Mesodermal cell (in vitro differentiated cells): ENCODE measurements at regions not wholly inside any gene's neighbourhood (a gene's known extent, or its start where the extent isn't known, plus 50 kb on each side); places are given as distances from the start of the nearest gene placed in this dataset.

Source experiments
- H3K27ac ChIP-seq: 2 replicates; pipeline ENCODE4 v1.7.0; 2013; ENCODE audit warnings: mild to moderate bottlenecking, low read depth, low read length, moderate library complexity; ENCODE audit not compliant: severe bottlenecking
- H3K36me3 ChIP-seq: 2 replicates; pipeline ENCODE4 v1.7.1; 2013; ENCODE audit warnings: mild to moderate bottlenecking, low read length, moderate library complexity; ENCODE audit not compliant: control insufficient read depth, insufficient read depth
- H3K4me1 ChIP-seq: one replicate; pipeline ENCODE4 v1.7.1; 2013; ENCODE audit warnings: mild to moderate bottlenecking, low read length; ENCODE audit not compliant: insufficient read depth, control insufficient read depth, poor library complexity, severe bottlenecking
- H3K4me3 ChIP-seq: 2 replicates; pipeline ENCODE4 v1.7.0; 2013; ENCODE audit warnings: low read length, control low read depth, mild to moderate bottlenecking; ENCODE audit not compliant: insufficient read depth, poor library complexity, severe bottlenecking; ENCODE audit errors: extremely low read depth
- H3K9me3 ChIP-seq: 2 replicates; pipeline ENCODE4 v1.7.1; 2013; ENCODE audit warnings: mild to moderate bottlenecking, low read length, moderate library complexity; ENCODE audit not compliant: control insufficient read depth
- WGBS, 2 experiments: methylation state at CpG; one replicate each; pipeline ENCODE4 v1.1.5; 2013; ENCODE audit warnings: missing lambda C conversion rate in 2 of 2; ENCODE audit not compliant: insufficient coverage in 2 of 2; 5-methylcytosine and 5-hydroxymethylcytosine counted together

- Histone ChIP-seq H3K36me3 (no peaks in the 10 kb centered on the region), H3K27ac (no peak overlapping the region), H3K4me3 (no peak overlapping the region), H3K4me1 (no peaks in the 10 kb centered on the region), H3K9me3 (peaks cover 19% of the 10 kb centered on the region)
- WGBS, 2 experiments, result no CpG with 5 or more reads among the region's 2 CpGs
Observed at GRCh38 chr7:153276394-153276793, 516.8 kb downstream of the ACTR3B start.

GRCh38 chr7:153286763-153287162 lies 527.2 kb downstream of the ACTR3B start:
- no peak overlapping the region for H3K4me3 ChIP-seq
- H3K9me3 ChIP-seq, result peaks cover 28% of the 10 kb centered on the region
- WGBS, 2 experiments, result 88 to 92% methylated on average over 11 to 12 of the region's 13 CpGs

GRCh38 chr7:153290066-153290465 lies 530.5 kb downstream of the ACTR3B start:
- no CpG with 5 or more reads among the region's 4 CpGs for WGBS, 2 experiments
- Histone ChIP-seq H3K36me3 (no peaks in the 10 kb centered on the region), H3K9me3 (peaks cover 31% of the 10 kb centered on the region), H3K4me3 (no peak overlapping the region), H3K4me1 (no peaks in the 10 kb centered on the region), H3K27ac (no peak overlapping the region)

More at GRCh38 chr7:153286763-153287162, 527.2 kb downstream of the ACTR3B start:
- Histone ChIP-seq H3K27ac (no peak overlapping the region), H3K4me1 (no peaks in the 10 kb centered on the region), H3K36me3 (no peaks in the 10 kb centered on the region)

- Histone ChIP-seq H3K4me3 (no peak overlapping the region), H3K9me3 (peaks cover 45% of the 10 kb centered on the region), H3K36me3 (no peaks in the 10 kb centered on the region), H3K4me1 (no peaks in the 10 kb centered on the region), H3K27ac (no peak overlapping the region)
- 67 to 82% methylated on average over 6 to 7 of the region's 7 CpGs for WGBS, 2 experiments
Observed at GRCh38 chr7:153297141-153297540, 537.6 kb downstream of the ACTR3B start.

- WGBS, 2 experiments, result 78 to 79% methylated on average over 3 of the region's 7 CpGs
- peaks cover 31% of the 10 kb centered on the region for H3K9me3 ChIP-seq
- H3K27ac ChIP-seq, result no peak overlapping the region
- H3K4me3 ChIP-seq, result no peak overlapping the region
- H3K4me1 ChIP-seq, result no peaks in the 10 kb centered on the region
- no peaks in the 10 kb centered on the region for H3K36me3 ChIP-seq
Observed at GRCh38 chr7:153301936-153302335, 542.4 kb downstream of the ACTR3B start.

- Histone ChIP-seq H3K27ac (no peak overlapping the region), H3K36me3 (no peaks in the 10 kb centered on the region), H3K4me3 (no peak overlapping the region), H3K4me1 (no peaks in the 10 kb centered on the region), H3K9me3 (peaks cover 50% of the 10 kb centered on the region)
- 16 to 30% methylated on average over 3 to 4 of the region's 4 CpGs for WGBS, 2 experiments
Observed at GRCh38 chr7:153320005-153320404, 560.5 kb downstream of the ACTR3B start.

- H3K27ac ChIP-seq, result no peak overlapping the region
- peaks cover 53% of the 10 kb centered on the region for H3K9me3 ChIP-seq
- no peaks in the 10 kb centered on the region for H3K4me1 ChIP-seq
- WGBS, 2 experiments, result 100% methylated on average over 1 to 2 of the region's 4 CpGs
- H3K4me3 ChIP-seq, result no peak overlapping the region
- H3K36me3 ChIP-seq, result no peaks in the 10 kb centered on the region
Observed at GRCh38 chr7:153320681-153321080, 561.1 kb downstream of the ACTR3B start.

- no peak overlapping the region for H3K4me3 ChIP-seq
- no peaks in the 10 kb centered on the region for H3K4me1 ChIP-seq
- H3K9me3 ChIP-seq, result peaks cover 61% of the 10 kb centered on the region
- no peaks in the 10 kb centered on the region for H3K36me3 ChIP-seq
- no peak overlapping the region for H3K27ac ChIP-seq
- 81 to 92% methylated on average over 6 to 9 of the region's 11 CpGs for WGBS, 2 experiments
Observed at GRCh38 chr7:153322991-153323390, 563.4 kb downstream of the ACTR3B start.

GRCh38 chr7:153324094-153324493 lies 564.5 kb downstream of the ACTR3B start:
- no peaks in the 10 kb centered on the region for H3K36me3 ChIP-seq
- H3K4me3 ChIP-seq, result no peak overlapping the region
- H3K27ac ChIP-seq, result no peak overlapping the region
- H3K4me1 ChIP-seq, result no peaks in the 10 kb centered on the region
- WGBS, 2 experiments, result 74 to 89% methylated on average over 3 of the region's 5 CpGs
- H3K9me3 ChIP-seq, result peaks cover 68% of the 10 kb centered on the region

- 91 to 99% methylated on average over 4 to 7 of the region's 9 CpGs for WGBS, 2 experiments
- no peak overlapping the region for H3K4me3 ChIP-seq
- H3K36me3 ChIP-seq, result no peaks in the 10 kb centered on the region
- H3K27ac ChIP-seq, result no peak overlapping the region
- no peaks in the 10 kb centered on the region for H3K4me1 ChIP-seq
- peaks cover 64% of the 10 kb centered on the region for H3K9me3 ChIP-seq
Observed at GRCh38 chr7:153327683-153328082, 568.1 kb downstream of the ACTR3B start.

- 66 to 78% methylated on average over 1 to 2 of the region's 3 CpGs for WGBS, 2 experiments
- Histone ChIP-seq H3K36me3 (no peaks in the 10 kb centered on the region), H3K4me1 (no peaks in the 10 kb centered on the region), H3K4me3 (no peak overlapping the region), H3K9me3 (peaks cover 52% of the 10 kb centered on the region), H3K27ac (no peak overlapping the region)
Observed at GRCh38 chr7:153331427-153331826, 571.9 kb downstream of the ACTR3B start.
